Myocyte (in vitro differentiated cells): ENCODE measurements at regions not wholly inside any gene's neighbourhood (a gene's known extent, or its start where the extent isn't known, plus 50 kb on each side); places are given as distances from the start of the nearest gene placed in this dataset.

ENCODE experiments used
- DNase-seq: peaks from one replicate; pipeline ENCODE4 v3.0.0-alpha.2; 2012; ENCODE audit warnings: low read depth

- peak; percentile 61 for DNase-seq
Measured at GRCh38 chr1:98045767-98046641, 125.2 kb upstream of the DPYD start.

- DNase-seq = peak; percentile 52
Measured at GRCh38 chr1:98045211-98045766, 124.5 kb upstream of the DPYD start.

GRCh38 chr1:98044766-98045165 lies 123.9 kb upstream of the DPYD start:
- no peak for DNase-seq

- no peak for DNase-seq
Measured at GRCh38 chr1:98044071-98044697, 123.3 kb upstream of the DPYD start.

- peak; percentile 66 for DNase-seq
Measured at GRCh38 chr1:98035602-98036002, 114.8 kb upstream of the DPYD start.

- peak; percentile 37 for DNase-seq
Measured at GRCh38 chr1:98034505-98034904, 113.7 kb upstream of the DPYD start.

GRCh38 chr1:98032958-98033357 lies 112.1 kb upstream of the DPYD start:
- DNase-seq = no peak

- no peak for DNase-seq
Measured at GRCh38 chr1:98030976-98031375, 110.1 kb upstream of the DPYD start.

- DNase-seq = peak; percentile 46
Measured at GRCh38 chr1:98030483-98030882, 109.6 kb upstream of the DPYD start.

GRCh38 chr1:98028800-98029199 lies 108.0 kb upstream of the DPYD start:
- DNase-seq = peak; percentile 34

GRCh38 chr1:98027103-98027705 lies 106.4 kb upstream of the DPYD start:
- DNase-seq = peak; percentile 35

- DNase-seq = no peak
Measured at GRCh38 chr1:98025858-98026257, 105.0 kb upstream of the DPYD start.

GRCh38 chr1:98021126-98021525 lies 100.3 kb upstream of the DPYD start:
- no peak for DNase-seq

- DNase-seq = no peak
Measured at GRCh38 chr1:98019747-98020146, 98.9 kb upstream of the DPYD start.

- DNase-seq = no peak
Measured at GRCh38 chr1:98018074-98018473, 97.2 kb upstream of the DPYD start.

- DNase-seq = no peak
Measured at GRCh38 chr1:98017184-98017583, 96.3 kb upstream of the DPYD start.

- no peak for DNase-seq
Measured at GRCh38 chr1:98008373-98008772, 87.5 kb upstream of the DPYD start.

GRCh38 chr1:98005326-98006010 lies 84.6 kb upstream of the DPYD start:
- DNase-seq = no peak

- DNase-seq = no peak
Measured at GRCh38 chr1:98003442-98003841, 82.6 kb upstream of the DPYD start.

- DNase-seq = no peak
Measured at GRCh38 chr1:98002288-98002687, 81.5 kb upstream of the DPYD start.

GRCh38 chr1:98001764-98002163 lies 80.9 kb upstream of the DPYD start:
- peak; percentile 15 for DNase-seq
